Activated CD4-positive, CD25-positive, alpha-beta regulatory T cell treated with anti-CD3 and anti-CD28 coated beads, Interleukin-2, amount 50 U/mL, for 72 hours (primary cell): ENCODE measurements at regions not wholly inside any gene's neighbourhood (a gene's known extent, or its start where the extent isn't known, plus 50 kb on each side); places are given as distances from the start of the nearest gene placed in this dataset.

Experiments used
- DNase-seq: peaks from one replicate; pipeline ENCODE4 v3.0.0; 2021

DNA sequence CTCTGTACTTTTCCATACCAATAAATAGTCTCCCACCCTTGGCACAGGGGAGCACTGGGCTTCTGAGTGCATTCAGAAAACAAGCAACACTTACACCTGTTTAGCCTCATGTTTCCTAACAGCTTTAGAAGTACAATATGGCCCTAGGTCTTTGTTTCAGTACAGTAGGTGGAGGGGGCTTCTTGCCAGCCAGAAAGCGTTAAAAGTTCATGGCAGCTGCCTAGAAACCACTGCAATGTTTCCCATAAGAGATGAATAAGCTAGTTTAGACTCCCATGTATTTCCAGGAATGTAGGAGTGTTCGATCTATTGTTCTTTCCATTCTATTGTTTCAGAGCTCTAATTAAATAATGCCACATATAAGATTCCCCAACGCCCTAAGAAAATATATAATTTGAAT, 444.8 kb downstream of the ARHGEF28 start:
- no peak for DNase-seq

DNA sequence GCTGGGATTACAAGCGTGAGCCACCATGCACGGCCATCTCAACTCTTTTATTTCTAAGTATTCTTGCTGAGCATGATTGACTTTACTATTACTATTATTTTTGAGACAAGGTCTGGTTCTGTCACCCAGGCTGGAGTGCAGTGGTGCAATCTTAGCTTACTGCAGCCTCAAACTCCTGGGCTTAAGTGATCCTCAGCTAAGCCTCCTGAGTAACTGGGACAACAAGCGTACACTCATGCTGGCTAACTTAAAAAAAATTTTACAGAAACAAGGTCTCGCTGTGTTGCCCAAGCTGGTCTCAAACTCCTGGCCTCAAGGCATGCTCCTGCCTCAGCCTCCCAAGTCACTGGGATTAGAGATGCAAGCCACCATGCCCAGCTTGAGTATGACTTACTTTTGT, 443.7 kb downstream of the ARHGEF28 start:
- DNase-seq: no peak

DNA sequence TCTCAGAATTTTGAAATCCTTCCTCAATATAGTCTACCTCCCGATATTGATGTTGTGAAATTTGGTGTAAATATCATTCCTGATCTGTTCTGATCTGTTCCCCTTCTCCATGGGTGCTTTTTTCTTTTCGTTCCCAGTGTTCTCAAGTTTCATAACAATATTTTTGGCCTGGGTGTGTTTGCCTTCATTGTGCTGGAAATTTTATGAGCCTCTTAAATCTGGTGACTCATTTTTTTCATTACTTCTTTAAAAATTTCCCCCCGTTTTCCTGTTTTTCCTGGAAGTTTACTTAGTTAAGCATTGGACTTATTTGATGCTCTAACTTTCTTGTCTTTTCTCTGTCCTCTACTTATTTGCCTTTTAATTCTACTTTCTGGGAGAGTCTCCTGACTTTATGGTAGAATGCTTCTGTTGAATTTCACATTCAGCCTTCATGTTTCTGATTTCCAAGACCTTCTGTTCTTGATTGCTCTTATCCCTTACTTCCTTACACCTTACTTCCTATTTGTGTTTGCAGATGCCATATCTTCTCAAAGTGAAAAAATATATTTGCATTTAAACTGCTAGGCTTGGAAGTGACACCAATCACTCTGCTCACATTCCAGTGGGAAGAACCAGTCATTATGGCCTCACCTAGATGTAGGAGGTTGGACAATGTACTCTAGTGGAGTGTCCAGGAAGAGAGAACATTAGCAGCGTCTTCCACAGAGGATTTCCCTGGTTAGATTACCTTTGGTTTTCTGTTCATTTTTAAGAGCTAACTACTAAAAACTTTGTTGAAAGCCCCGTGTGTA, 441.9 kb downstream of the ARHGEF28 start:
- no peak for DNase-seq

DNA sequence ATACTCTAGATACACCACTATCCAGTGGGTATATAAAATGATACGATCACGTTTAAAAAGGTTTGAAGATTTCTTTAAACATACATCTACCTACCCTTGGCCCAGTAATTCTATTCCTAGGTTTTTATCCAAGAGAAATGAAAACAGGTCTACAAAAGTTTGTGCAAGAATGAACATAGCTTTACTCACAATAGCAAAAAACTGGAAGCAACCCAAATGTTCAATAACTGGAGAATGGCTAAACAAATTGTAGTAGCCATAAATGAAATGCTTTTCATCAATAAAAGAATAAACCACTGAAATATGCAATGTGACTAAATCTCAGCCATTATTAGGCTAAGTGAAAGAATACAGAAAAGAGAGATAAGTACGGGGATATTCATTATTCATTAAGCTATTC, 438.9 kb downstream of the ARHGEF28 start:
- no peak for DNase-seq

DNA sequence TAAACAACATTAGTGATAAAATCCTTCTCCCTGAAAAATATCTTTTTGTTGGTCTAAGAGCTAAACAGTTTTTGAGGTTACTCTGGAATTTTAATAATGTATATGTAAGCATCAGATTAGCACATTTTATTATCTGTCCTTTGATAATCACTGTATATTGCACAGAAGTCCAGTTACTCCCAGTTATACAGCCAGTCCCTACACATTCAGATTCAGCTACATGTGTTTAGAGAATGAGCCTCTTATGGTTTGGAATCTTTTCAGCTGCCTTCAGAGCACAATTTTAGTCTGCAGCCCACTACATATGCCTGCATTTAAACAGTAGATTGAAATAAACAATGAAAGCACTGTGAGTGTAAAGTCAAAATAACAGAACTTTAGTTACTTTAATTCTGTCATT, 438.2 kb downstream of the ARHGEF28 start:
- no peak for DNase-seq

DNA sequence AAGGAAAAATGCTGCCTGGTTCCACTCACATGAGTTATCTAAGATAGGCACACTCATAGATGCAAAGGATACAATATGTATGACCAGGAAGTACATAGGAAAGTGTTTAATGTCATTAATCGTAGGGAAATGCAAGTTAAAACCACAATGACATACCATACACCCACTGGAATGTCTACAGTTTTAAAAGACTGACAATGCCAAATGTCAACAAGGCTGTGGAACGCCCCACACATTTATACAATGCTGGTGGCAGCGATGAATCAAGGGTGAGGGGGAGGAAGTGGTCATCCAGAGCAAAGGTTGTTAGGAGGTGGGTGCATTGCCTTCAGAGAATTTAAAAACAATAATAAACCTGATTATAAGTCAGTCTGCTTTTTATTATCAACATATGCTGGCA, 437.8 kb downstream of the ARHGEF28 start:
- no peak for DNase-seq

DNA sequence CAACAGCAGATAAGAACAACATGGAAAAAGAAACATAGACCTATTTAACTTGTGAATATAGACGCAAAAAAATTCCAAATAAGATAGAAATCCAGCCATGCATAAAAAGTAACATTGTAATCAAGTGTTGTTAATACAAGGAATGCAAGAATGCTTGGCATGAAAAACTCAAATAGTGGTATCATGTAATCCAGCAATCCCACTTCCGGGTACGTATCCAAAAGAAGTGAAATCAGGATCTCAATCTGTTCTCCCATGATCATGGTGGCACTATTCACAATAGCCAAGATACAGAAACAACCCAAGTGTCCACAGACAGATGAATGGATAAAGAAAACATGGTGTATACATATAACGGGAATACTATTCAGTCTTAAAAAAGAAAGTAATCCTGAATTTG, 437.4 kb downstream of the ARHGEF28 start:
- DNase-seq: no peak

DNA sequence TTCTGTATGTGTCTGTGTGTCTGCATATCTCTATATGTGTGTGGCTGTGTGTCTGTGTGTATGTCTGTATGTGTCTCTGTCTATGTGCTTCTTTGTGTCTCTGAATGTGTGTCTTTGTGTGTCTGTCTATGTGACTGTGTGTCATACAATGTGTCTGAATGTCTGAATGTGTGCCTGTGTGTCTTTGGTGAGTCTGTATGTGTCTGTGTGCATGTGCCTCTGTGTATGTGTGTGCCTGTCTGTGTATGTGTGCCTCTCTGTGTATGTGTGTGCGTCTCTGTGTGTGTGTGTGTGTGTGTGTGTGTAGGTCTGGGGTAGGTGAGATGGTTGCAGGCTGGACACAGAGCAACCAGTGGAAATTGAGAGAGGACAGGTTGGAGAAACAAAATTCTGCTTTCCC, 435.3 kb downstream of the ARHGEF28 start:
- no peak for DNase-seq

DNA sequence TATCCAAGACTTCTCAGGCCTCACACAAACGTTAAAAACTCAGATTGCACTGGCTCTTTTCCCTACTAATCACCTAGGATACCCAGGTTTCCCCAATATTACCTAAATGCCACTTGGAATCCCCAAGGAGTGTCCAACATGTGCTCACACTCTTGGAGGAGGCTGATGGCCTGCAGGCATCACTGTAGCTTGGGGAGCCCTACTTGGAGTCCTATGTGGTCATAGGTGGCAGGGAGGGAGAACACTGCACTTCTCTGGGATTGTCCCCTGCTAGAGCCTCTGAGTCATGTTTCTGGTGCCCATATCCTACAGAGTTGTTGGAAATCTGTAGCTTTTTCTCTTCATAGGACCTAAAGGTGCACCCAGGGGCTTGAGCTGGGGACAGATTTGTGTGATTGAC, 433.7 kb downstream of the ARHGEF28 start:
- DNase-seq: no peak

DNA sequence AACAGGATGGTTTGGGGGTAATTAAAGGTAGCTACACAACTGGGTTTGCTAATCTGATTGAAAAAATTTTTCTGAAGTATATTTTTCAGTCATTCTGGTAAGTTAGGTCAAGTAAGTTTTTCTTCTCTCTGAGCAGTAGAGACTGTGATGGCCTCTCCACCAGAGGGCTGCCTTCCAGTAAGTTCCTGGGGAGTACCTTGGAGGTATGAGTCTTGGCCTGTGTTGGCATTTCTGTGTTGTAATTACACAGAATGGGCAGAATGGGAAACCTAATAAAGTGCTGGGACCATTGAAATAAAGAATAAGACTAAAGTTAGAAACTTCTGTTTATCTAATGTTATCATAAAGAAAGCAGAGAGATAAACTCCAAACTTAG, 430.8 kb downstream of the ARHGEF28 start:
- no peak for DNase-seq

DNA sequence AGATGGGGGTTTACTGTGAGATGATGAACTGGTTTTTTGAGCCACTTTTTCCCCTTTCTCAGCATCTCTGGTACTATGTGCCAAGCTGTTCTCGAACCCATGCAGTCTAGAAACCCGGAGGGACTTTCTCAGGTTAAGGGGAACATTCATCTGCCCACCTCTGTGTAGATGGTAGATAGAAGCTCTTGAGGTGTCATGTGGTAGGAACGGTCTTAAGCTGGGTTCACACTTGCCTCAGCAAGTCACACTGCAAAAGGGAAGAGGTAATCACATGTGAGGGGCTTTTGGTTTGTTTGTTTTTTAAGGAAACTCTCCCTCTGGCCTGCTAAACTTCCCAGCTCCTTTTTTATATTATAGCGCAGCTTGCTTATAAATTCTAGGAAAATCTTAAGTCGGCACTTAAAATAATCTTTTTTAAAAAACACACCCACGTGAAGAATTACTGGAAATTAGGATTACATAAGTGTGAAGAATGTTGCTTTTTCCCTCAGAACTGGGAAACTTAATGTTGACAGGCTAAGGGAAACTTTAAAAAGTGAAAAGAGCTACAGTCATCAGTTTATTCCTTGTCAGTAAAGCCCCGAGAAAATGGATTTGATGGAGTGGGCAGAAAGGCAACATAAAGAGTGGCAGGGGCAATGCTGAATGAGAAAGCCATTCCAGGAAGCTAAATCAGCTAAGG, 430.3 kb downstream of the ARHGEF28 start:
- DNase-seq: no peak

DNA sequence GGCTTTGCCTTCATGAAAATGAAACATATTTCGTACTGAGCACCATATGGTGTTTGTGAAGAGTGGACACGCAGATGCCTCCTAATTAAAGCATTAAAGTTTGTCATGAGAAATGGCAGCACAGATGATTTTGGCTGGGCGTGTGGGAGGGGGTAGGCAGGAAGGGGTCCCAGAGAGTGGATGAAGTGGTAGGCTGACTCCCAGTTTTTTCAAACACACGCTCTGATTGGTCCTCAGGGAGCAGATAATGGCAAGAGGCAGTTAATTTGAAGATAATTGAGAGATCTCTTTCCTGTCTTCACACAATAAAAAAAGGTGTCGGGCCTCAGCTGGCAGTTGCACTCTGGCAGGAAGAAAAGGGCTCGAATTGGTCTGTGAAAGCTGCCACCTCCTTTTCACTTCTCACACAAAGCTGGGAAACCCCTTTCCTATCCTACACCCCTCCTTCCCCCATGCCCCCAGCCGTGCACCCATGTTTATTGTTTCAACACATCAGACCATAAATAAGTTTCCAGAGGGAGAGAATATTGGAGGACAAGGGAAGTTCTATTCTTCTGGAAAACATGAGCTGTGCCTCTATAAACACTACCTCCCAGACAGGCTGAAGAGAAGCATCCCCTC, 429.6 kb downstream of the ARHGEF28 start:
- no peak for DNase-seq

DNA sequence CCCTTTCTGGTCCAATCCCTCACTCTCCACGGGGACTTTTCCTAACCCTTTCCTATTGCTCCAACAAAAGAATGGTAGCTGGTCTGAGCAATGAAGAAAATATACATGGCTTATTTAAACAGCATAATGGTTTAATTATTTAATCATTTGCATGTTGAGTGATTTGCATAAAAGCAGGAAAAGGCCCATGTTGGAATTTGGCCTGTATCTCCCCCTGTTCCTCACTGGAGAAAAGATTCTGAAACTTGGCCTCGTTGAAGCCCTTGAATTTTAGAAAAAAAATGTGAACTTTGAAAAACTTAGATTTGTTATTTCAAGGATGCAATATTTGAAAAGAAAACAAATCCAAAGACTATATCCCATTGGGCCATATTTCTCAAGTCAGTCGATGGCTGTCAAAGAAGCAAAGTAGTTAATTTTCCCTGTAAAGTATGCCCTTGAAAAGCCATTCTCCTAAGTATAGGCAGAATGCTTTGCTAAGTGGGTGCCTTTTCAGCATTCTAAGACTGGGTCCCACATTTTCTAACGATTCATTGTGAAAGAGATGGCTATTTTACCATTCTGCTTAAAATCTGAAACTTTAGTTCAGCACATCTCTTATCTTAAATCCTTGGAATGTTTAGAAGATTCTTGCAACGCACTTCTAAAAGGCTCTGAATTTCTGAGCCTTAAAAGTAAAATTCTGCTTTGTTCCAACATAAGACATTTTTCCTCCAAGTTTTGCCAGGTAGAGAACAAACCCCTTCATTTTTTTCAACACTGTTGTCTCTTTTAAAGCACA, 428.8 kb downstream of the ARHGEF28 start:
- no peak for DNase-seq

DNA sequence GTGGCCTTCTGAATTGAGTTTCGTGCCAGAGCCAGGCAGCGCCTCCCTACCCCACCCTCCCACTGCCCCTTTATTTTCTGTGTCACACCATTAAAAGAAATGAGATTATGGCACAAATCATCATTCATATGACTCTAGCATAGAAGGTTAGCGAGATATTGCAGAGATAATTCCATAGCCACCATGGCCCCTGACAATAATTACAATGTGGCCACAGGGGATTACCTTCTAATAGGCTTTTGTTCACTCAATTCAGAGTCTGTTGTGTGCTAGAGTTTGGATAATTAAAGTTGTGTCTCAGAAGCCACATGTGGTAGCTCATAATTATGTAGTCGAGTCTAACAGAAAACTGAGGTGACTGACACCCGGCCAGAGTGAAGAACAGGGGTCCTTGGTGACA, 428.1 kb downstream of the ARHGEF28 start:
- no peak for DNase-seq

DNA sequence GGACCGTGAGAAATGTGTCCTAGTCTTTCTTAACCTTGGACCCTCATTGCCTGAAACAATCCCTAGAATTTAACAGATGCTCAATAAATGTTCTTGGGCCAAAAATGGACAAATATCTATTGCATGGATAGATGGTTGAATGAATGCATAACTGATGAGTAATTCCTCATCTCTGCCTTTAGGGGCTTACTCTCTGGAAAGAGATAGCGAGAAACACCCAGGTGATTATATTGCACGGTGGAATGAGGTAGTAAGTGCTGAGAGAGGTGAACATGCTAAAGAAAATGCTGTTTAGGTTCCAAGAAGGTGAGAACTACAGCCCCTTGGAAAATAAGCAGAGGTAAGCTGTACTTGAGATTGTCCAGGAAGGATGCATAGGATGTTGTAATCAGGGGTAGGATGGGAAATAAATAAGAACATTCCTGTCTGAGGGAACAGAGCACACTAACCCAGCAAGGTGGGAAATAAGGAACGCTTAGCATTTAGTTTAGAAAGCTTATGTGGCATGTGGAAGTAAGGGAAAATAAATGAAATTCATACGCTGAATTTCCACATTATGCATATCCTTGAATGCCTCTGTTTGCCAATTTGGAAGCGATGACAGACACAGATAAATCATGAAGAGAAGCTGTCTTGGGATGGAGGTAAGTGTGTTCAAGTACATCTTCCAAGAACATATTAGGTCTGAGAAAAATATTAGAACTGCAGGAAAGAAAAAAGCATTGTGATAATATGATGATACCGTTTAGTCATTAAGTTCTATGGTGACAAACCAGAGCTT, 426.6 kb downstream of the ARHGEF28 start:
- DNase-seq: no peak

DNA sequence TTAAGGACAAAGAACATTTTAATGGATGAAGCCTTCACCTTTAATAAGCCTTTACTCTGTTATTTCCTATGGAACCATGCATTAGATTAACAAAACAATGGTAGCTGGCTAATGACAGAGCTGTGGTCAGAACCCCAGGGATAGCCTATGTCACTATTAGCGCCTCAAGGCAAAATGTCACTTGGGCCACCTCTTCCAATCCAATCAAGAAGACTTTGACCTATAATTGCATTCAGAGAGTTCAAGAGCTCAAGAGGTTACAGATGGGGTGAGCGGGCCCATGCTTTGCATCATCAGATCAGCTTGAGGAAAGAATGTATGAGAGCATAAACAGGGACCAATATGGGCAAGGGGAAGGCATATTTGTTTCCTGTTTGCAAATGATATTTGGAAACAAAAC, 425.1 kb downstream of the ARHGEF28 start:
- no peak for DNase-seq

DNA sequence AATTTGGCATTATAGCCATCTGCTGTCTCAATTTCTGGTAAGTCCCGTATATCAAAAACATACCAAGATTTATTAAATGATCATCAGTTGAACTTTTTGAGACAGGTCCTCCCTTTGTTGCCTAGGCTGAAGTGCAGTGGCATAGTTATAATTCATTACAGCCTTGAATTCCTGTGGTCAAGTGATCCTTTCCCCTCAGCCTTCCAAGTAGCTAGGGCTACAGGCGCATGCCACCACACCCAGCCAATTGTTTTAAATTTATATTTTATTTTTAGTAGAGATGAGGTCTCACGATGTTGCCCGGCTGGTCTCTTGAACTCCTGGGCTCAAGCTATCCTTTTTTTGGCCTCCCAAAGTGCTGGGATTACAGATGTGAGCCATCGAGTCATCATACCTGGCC, 418.9 kb downstream of the ARHGEF28 start:
- no peak for DNase-seq

DNA sequence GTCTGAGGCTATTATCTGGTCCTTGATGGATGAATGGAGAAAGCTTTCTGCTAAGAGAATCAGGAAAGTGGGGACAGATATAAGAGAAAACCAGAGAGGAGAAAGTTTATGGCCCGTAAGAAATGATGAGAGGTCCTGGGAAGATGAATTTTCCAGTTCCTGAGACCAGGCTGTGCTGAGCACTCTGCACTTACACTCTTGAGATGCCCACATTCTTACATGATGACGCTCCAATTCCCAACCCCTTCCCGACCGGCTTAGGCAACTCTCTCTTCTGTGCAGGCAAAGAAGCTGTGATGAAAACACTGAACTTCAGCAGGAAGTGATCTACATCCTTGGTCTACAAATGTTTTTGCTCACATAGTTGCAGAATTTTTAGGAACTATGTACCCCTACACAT, 417.0 kb downstream of the ARHGEF28 start:
- DNase-seq: no peak

DNA sequence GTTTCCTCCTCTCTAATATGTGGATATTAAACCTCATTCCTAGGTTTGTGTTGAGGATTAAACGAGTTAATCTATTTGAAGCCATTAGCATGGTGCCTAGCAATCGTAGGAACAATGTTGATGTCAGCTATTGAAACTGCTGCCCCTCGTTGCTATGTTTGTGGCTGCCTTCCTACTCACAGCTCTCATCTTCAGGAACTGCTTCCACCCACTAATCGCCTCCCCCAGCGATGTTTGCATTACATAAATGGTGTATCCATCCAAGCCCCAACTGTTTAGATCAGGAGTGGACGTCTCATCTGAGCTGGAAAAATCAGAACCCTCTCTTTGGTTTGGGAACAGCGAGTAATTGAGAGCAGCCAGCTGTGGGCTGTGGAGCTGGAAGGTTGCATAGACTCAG, 416.6 kb downstream of the ARHGEF28 start:
- DNase-seq: no peak

DNA sequence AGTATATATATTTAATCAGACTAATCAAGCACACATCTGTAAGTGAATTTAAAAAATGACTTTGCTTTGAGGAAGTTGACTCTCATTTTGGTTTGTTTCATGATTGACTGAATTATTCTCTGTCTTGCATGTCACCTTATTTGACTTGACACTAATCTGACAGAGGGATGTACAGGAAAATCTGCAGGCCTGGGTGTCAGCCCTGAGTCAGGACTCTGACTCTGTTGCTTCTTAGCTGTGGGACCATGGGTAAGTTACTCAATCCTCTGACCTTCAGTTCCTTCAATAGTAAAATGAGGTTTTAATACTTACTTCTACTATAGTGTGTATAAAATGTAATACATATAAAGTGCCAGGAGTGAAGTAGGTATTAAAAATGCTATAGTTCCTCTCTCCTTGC, 415.9 kb downstream of the ARHGEF28 start:
- no peak for DNase-seq

DNA sequence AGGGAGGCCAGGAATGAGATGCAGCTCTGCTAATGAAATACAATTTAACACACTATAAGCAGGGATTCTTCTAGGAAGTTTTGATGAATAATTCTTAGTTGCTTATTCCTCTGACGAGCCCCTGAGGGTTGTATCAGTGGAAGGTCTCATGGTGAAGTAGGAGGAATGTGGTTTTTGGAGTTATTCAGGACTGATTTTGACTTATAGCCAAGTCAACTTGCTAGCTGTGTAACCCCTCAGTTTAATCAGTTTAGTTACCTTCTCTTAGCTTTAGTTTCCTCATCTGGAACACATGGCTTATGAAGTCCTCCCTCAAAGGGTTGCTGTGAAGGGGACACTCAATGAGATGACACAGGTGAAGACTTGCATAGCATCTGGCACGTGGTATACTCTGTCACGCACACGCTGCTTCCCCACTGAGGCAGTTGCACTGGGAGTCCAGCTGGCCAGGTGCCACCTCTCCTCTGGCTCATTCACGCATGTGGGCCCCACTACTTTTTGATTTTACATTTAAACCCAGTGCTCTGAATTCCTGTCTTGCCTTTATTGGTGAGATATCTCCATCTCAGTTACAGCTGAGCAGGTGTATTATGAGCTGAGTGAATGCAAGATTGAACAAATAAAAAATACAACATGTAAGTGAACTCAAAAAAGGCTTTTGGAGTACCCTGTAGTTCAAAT, 415.0 kb downstream of the ARHGEF28 start:
- no peak for DNase-seq

DNA sequence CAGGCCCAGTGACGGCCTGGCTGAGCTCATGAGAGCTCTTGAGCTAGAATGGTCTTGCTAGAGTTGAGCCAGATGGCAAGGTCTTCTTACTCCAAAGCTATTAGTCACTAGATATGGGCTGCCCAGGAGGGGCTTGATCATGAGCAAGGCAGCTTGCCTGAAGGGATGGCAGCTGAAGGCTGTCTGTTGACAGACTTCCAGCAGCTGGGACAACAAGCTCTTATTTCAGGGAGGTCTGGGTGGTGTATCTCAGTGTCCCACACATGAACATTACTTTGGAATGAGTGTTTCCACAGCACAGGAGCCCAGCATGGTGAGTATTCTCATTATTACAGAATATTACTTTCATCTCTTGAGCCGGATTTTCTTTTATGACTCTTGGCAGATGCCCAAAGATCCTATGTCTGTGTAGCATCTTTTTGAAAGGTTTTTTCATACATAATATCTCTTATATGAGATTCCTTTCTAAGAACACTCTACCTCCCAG, 414.1 kb downstream of the ARHGEF28 start:
- no peak for DNase-seq
